Effector memory CD4-positive, alpha-beta T cell (primary cell): ENCODE measurements at regions not wholly inside any gene's neighbourhood (a gene's known extent, or its start where the extent isn't known, plus 50 kb on each side); places are given as distances from the start of the nearest gene placed in this dataset.

Experiments
- DNase-seq, 3 donors: peaks; one replicate each; pipeline ENCODE4 v3.0.0-alpha.2; 2020
- H3K27ac ChIP-seq: 2 replicates; pipeline ENCODE4 v1.7.0; 2013; ENCODE audit warnings: mild to moderate bottlenecking, low read length, moderate library complexity; ENCODE audit not compliant: insufficient read depth, poor library complexity, severe bottlenecking
- H3K27me3 ChIP-seq: replicated peaks from 2 replicates; pipeline ENCODE4 v1.7.0; 2013; ENCODE audit warnings: mild to moderate bottlenecking, low read length; ENCODE audit not compliant: insufficient read depth, control insufficient read depth, poor library complexity, severe bottlenecking
- H3K36me3 ChIP-seq: 2 replicates; pipeline ENCODE4 v1.7.0; 2013; ENCODE audit warnings: mild to moderate bottlenecking, low read length, moderate library complexity; ENCODE audit not compliant: control insufficient read depth, insufficient read depth
- H3K4me1 ChIP-seq: 2 replicates; pipeline ENCODE4 v1.7.0; 2013; ENCODE audit warnings: low read length, mild to moderate bottlenecking; ENCODE audit not compliant: control insufficient read depth, insufficient read depth, poor library complexity, severe bottlenecking
- H3K4me3 ChIP-seq: 2 replicates; pipeline ENCODE4 v1.7.0; 2013; ENCODE audit warnings: low read length, low read depth, mild to moderate bottlenecking; ENCODE audit not compliant: insufficient read depth, poor library complexity, severe bottlenecking
- H3K9me3 ChIP-seq: 2 replicates; pipeline ENCODE4 v1.7.0; 2013; ENCODE audit warnings: mild to moderate bottlenecking, low read length, moderate library complexity; ENCODE audit not compliant: control insufficient read depth

- Histone ChIP-seq H3K36me3 (no peaks in the 10 kb centered on the region), H3K27me3 (no peaks in the 10 kb centered on the region), H3K9me3 (no peaks in the 10 kb centered on the region), H3K27ac (no peak overlapping the region), H3K4me1 (no peaks in the 10 kb centered on the region), H3K4me3 (no peak overlapping the region)
- DNase-seq, result no peak
Measured at GRCh38 chr3:81887448-81887847, 126.0 kb upstream of the GBE1 start.

DNA sequence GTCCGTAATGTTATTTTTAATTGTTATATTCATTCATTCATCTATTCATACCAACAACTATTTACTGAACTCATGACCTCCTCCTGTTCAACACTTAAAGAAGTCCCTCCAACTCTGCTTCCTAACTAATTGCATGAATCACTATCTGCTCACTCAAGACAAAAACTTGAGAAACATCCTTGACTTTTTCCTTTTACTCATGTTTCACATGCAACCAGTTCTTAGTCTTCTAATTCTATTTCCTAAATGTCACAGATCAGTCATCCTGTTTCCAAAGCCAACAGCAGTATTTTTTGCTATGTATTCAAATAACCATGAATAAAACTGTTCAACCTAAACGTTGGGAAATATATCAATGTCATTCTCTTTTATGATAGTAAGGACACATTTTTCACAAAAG is 124.6 kb upstream of the GBE1 start:
- no peak overlapping the region for H3K4me3 ChIP-seq
- no peaks in the 10 kb centered on the region for H3K27me3 ChIP-seq
- DNase-seq, result no peak
- no peaks in the 10 kb centered on the region for H3K4me1 ChIP-seq
- no peaks in the 10 kb centered on the region for H3K36me3 ChIP-seq
- no peaks in the 10 kb centered on the region for H3K9me3 ChIP-seq
- H3K27ac ChIP-seq, result no peak overlapping the region

DNA sequence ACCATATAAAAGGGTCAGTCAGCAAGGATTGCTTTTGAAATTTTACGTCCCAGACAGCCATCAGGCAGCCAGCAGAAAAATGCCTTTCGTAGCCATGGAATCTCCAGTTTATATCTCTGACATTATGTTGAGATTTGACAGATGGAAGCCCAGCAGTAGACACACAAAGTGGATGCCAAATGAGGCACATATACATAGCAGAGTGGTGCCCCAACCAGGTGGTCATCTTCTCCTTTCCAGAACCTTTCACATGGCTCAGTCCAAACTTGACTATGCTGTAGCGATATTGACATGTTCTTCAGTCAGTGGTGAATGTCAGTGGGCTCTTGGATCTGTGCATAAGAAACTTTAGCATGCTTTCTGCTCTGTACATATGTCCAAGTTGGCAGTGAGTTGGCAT is 123.3 kb upstream of the GBE1 start:
- Histone ChIP-seq H3K4me1 (no peaks in the 10 kb centered on the region), H3K9me3 (no peaks in the 10 kb centered on the region), H3K27me3 (no peaks in the 10 kb centered on the region), H3K27ac (no peak overlapping the region), H3K4me3 (no peak overlapping the region), H3K36me3 (no peaks in the 10 kb centered on the region)
- DNase-seq, result no peak

DNA sequence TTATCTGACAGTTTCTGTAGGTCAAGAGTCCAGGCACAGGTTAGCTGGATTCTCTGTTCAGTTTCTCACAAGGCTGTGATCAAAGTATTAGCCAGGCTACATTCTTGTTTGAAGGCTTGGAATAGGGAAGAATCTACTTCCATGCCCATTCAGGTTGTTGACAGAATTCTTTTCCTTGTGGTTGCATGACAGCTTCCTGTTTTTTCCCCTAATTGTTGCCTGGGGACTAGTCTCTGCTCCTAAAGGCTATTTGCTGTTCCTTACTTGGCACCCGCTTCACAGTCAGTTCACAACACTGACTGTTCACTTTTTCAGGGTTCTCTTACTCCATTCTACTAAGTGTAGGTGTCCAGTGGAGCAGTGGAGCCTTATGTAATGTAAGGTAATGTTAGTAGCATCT is 115.4 kb upstream of the GBE1 start:
- Histone ChIP-seq H3K4me1 (no peaks in the 10 kb centered on the region), H3K27ac (no peak overlapping the region), H3K27me3 (no peaks in the 10 kb centered on the region), H3K36me3 (no peaks in the 10 kb centered on the region), H3K9me3 (no peaks in the 10 kb centered on the region), H3K4me3 (no peak overlapping the region)
- DNase-seq, result no peak

DNA sequence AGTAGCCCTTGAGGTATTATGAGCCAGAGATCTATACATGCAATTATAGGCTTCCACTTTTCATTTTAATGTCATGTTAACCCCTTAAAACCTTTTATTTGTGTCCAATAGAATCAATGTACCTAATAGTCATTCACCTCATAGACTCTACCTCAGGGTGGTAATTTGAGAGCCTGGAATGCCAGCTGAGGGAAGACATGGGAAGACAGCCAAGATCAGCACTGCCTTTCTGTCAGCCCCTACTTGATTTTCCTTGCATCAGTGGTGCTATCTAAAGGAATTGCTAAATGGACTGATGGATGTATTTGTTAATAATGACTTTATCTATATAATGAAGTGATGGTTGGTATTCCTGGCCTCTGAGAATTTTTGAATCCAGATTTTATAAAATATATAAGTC is 113.3 kb upstream of the GBE1 start:
- no peaks in the 10 kb centered on the region for H3K36me3 ChIP-seq
- no peak overlapping the region for H3K27ac ChIP-seq
- no peaks in the 10 kb centered on the region for H3K4me1 ChIP-seq
- no peaks in the 10 kb centered on the region for H3K9me3 ChIP-seq
- H3K27me3 ChIP-seq, result no peaks in the 10 kb centered on the region
- no peak overlapping the region for H3K4me3 ChIP-seq
- no peak for DNase-seq

DNA sequence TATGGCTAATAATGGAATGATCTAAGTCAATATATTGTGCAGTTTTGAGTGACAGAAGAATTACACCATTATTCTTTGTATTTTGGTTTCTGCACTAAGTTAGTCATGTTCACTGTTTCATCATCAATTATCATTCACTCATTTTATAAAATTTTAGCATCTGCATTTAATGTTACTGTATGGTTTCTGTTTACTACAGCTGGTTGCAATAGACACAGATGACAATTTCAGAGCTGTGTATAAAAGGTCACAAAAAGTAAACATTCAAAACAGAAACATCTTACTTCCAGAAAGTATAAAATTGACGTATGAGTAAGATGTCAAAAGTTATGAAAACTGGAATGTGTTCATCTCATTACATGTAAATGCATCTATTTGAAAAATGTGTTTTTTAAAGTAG is 111.1 kb upstream of the GBE1 start:
- no peaks in the 10 kb centered on the region for H3K27me3 ChIP-seq
- no peak overlapping the region for H3K27ac ChIP-seq
- H3K36me3 ChIP-seq, result no peaks in the 10 kb centered on the region
- H3K4me3 ChIP-seq, result no peak overlapping the region
- no peaks in the 10 kb centered on the region for H3K4me1 ChIP-seq
- H3K9me3 ChIP-seq, result no peaks in the 10 kb centered on the region
- DNase-seq, result no peak

DNA sequence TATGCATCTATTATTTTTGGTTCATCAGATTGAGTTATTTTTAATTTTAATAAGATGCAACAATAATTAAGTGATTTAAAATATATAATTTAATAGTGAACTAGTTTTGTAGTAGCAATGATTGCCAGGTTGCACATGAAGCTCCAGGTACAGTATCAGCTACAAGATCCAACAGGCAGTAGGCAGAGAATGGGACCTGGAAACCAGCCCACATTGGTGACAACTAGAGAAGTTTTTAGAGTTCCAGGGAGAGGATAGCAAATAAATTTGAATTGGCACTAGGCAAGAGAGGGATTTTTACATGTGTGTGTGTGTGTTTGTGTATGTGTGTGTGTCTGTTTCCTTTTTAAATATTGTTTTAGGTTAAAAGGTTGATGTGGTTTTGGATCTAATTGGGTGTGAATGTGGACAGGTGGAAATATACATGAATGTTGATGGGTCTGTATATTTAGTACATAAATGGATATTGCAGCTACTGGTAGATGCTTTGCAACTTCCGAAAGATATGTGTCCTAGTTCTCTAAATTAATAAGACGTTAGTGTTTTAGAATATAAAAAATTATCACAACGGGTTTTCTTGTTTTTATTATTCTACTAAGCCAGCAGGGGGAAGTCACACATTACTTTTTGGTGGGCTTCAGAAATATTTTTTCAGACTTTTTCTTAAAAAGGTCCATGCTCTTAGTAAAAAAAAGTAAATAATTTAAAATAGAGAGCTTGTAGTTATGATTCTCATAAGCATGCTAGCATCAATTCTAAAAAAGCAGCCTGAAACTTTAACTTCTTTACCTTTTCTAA is 110.1 kb upstream of the GBE1 start:
- Histone ChIP-seq H3K4me1 (no peaks in the 10 kb centered on the region), H3K27ac (no peak overlapping the region), H3K27me3 (no peaks in the 10 kb centered on the region), H3K4me3 (no peak overlapping the region), H3K36me3 (no peaks in the 10 kb centered on the region), H3K9me3 (no peaks in the 10 kb centered on the region)
- no peak for DNase-seq

DNA sequence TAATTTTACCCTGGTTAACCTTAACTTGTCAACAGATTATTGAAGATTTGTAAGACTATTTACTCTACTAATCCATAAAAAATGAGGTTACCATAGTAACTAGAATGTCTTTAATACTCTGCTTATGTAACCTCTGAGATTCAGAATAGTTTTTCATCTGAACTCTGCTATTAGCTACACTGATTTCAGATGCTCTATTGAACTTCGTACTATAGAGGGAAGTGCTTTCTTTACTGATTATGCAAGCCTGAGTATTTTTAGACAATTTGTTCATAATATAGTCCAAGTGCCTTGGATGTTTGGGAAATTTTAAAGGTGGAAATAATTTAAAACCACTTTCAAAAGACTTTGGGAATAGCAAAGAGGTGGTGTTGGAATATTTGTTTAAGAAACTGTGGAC is 107.9 kb upstream of the GBE1 start:
- Histone ChIP-seq H3K9me3 (no peaks in the 10 kb centered on the region), H3K27ac (no peak overlapping the region), H3K4me1 (no peaks in the 10 kb centered on the region), H3K36me3 (no peaks in the 10 kb centered on the region), H3K27me3 (no peaks in the 10 kb centered on the region), H3K4me3 (no peak overlapping the region)
- no peak for DNase-seq

GRCh38 chr3:81868597-81868996 is 107.2 kb upstream of the GBE1 start:
- H3K9me3 ChIP-seq, result no peaks in the 10 kb centered on the region
- H3K27ac ChIP-seq, result no peak overlapping the region
- no peaks in the 10 kb centered on the region for H3K36me3 ChIP-seq
- H3K4me3 ChIP-seq, result no peak overlapping the region
- H3K4me1 ChIP-seq, result no peaks in the 10 kb centered on the region
- H3K27me3 ChIP-seq, result no peaks in the 10 kb centered on the region
- DNase-seq, result no peak

DNA sequence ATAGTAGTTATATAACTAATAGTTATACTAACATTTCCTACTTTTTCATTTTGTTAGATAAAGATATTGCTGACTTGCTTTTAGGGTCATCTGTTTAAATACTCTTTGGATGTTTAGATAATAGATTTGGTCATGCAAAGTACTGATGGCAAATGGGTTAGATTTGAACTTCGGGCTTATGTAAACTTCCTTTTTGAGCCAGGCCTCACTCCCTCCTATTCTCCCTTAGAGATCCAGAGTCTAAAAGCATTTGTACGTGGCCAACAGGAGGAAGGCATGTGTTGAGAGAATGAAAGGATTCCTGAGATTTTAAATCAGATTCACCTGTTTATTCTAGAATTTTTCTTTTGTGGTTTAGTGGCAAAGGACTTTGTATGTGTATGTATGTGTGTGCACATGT is 106.4 kb upstream of the GBE1 start:
- Histone ChIP-seq H3K4me3 (no peak overlapping the region), H3K9me3 (no peaks in the 10 kb centered on the region), H3K36me3 (no peaks in the 10 kb centered on the region), H3K27ac (no peak overlapping the region), H3K4me1 (no peaks in the 10 kb centered on the region), H3K27me3 (no peaks in the 10 kb centered on the region)
- no peak for DNase-seq
